Posterior cingulate gyrus (tissue), 11 donors: ENCODE measurements at regions not wholly inside any gene's neighbourhood (a gene's known extent, or its start where the extent isn't known, plus 50 kb on each side); places are given as distances from the start of the nearest gene placed in this dataset.
"Not testable (repeated sequence)": the region's sequence is repeated elsewhere in the genome, so short reads cannot be mapped to it uniquely, and the experiment has no call there.

Experiments used
- DNase-seq, 10 donors: peaks; one replicate each; pipeline versions ENCODE4 v3.0.0 to v3.0.0-alpha.2; 2020 to 2021; ENCODE audit warnings: mixed read lengths in 3 of 10
- intact Hi-C: fragments of 100-400 bp; cut with DNase I; formaldehyde crosslinking; loops from one replicate; pipeline ENCODE4 v1.15.1; 2023

DNA sequence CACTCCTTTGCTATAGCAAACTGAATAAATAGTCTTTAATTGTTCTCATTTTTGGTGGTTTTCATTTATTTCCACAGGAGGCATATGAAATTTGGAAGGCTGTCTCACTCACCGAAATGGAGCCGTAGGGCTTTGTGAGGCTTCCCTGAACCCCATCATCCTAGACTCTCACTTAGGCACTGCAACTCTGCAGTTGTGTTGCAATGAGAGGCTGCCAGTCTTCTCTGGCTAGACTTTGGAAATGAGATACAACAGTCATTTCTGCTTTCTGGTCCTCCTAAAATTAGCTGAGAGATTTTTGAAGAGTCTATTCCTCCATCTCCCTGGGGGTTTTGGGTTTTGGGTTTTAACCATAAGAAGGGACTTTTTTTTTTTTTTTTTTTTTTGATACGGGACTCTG, 146.5 kb downstream of the SH3BGRL start:
- DNase-seq: no peak
- intact Hi-C loops: no loop called here

DNA sequence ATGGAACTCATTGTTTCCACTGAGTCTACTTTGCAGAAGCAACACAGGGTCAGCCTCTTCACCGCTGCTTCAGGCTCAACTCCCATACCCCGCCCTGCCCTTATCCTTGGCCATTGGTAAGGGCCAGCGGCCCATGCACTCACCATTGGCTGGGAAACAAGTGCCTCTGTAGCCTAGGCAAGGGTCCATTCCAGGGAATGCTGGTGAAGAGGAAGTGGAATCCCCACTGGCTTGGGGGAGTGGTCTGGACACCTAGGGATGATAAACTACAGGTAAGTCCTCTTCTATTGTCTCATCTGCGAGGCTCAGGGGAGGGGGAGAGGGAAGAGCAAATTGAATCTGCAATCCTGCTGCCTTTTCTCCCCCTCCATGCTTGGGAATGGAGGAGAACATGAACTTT, 153.1 kb downstream of the SH3BGRL start:
- peak in 2 of 10 donors; percentile 49 to 57 for DNase-seq
- intact Hi-C loops: no loop called here

DNA sequence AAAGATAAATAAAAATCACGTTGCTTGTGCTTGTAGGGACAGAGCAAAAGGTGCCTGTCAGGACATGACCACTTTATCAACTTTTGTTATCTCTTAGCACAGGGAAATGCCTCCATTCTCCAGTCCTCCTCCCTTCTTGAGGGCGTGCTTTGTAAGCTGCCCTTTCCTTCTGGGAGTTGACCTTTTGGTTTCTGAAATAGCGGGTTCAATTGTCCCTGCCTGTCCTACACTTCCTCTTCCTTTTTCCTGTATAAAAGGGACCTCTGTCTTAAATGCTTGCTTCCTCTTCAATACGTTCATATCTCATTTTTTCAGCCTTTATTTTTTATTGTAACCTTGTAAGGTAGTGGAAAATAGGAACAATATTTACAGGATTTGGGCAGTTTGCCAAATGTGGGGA, 153.5 kb downstream of the SH3BGRL start:
- no peak for DNase-seq
- intact Hi-C loops: no loop called here

DNA sequence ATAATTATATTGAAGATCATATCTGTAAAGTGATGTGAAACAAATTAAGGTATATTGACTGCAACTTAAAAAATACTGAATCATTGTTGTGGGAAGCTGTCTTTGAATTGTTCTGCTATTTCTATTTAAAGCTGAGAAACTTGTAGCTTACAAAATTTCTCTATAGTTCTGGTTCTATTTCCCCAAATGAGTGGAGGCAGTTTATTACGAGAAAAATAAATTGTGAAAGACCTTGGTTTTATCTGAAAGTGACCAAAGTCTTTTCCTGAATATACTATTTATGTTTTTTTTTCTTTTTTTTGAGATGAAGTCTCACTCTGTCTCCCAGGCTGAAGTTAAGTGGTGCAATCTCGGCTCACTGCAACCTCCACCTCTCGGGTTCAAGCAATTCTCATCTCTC, 165.4 kb downstream of the SH3BGRL start:
- no peak for DNase-seq

DNA sequence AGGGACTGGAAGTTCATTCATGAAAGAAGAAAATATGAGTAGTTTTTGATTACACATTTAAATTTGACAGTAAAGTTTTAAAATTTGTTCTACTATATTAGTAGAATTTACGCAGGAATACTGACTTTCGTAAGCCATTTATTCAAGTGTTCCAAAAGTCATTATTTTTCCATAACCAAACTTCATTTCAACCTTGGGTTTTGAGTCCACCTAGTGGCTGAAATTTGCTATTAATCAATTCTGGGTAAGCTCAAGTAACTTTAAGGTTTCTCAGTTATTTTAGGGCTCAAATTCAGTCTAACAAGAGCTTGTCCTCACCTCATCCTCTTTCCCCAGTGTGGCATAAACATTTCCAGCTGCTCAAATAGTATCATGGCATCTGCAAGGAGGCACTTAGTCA, 175.4 kb downstream of the SH3BGRL start:
- intact Hi-C loops: loop anchor here (5.0 kb wide), 1 partner anchor 205 kb away; no protein-coding TSS in a partner anchor
- DNase-seq: no peak

More for the DNA sequence above, 165.4 kb downstream of the SH3BGRL start:
- intact Hi-C loops: no loop called here

DNA sequence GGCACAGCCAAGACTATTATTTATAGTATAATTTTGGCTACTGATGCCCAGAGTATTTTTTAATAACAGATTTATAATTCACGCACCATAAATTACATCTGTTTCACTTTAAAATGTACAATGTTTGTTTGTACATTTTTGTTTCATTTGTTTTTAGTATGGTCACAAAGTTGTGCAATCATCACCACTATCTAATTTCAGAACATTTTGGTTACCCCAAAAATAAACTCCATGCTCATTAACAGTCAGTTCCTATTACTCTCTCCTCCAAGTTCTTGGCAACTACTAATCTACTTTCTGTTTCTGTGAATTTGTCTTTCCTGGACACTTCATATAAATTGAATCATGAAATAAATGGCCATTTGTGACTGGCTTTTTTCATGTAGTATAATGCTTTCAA, 176.7 kb downstream of the SH3BGRL start:
- DNase-seq: no peak

DNA sequence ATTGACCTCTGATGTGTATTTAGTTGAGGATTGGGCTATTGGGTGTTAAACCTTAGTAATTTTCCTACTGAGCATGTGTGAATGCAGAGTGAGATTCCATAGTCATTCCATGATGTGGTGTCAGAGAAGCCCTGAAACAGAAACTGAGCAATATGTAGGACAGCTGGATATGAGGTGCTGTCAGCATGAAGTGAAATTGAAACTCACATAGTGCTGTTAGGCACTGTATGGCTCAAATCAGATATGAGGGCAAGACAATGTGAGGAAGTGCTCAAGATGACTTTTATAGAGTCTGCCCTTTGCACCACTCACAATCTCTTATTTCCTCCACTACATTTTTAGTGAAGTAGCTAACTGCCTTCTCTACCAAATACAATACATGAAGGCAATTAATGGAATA, 188.3 kb downstream of the SH3BGRL start:
- no peak for DNase-seq
- intact Hi-C loops: no loop called here

More for the DNA sequence above, 176.7 kb downstream of the SH3BGRL start:
- intact Hi-C loops: loop anchor here (5.0 kb wide), 1 partner anchor 206 kb away; no protein-coding TSS in a partner anchor

DNA sequence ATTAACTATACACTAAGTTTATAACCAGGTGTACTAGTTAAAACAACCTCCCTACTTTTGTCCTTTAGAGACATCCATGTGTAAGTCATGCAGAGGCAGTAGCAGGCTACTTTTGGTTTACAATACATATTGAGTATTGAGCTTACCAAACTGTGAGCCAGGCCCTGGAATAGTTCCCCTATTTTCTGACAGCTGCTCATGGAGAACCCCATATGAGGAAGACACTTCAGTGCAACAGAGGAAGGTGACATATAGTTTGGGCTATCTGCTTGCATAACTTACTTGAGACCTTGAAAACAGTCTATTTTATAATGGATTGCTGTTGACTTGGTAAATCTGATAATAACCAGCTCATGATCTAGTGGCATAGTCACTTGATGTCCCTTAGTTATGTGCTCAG, 190.5 kb downstream of the SH3BGRL start:
- intact Hi-C loops: no loop called here
- DNase-seq: no peak

DNA sequence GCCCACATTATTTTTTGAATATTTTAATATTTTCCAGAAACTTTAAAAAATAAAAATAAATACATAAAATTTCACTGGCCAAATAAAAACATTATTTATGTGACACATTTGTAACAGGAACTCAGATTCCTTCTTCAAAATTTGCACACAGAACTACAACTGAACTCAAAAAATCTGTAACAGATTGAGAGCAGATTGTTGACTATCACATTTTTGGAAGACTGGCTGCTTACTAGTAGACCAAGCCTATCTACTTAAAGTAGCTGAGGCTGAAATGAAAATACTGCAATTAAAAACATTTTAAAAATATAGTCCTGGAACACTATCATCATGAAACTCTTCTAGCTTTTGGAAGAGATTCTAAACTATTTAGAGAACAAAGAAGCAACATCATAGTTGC, 203.9 kb downstream of the SH3BGRL start:
- intact Hi-C loops: no loop called here
- DNase-seq: no peak

DNA sequence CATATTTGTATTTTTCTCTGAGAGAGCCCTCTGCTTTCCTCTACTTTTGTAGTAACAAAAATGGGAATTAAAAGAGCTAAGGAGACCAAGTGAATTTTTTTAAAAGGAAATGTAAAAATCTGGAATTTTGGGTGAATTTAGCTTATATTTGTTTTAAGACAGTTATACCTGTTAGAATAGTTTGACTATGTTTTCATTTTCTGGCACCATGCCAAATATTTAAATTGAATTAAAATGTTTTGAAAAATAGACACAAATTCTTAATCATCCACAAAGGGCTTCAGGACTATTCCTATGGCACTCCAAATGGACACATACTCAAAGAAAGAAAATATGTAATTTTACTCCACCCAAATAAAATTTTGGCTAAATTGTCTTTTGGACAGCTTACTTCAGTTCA, 209.6 kb downstream of the SH3BGRL start:
- DNase-seq: no peak
- intact Hi-C loops: no loop called here

DNA sequence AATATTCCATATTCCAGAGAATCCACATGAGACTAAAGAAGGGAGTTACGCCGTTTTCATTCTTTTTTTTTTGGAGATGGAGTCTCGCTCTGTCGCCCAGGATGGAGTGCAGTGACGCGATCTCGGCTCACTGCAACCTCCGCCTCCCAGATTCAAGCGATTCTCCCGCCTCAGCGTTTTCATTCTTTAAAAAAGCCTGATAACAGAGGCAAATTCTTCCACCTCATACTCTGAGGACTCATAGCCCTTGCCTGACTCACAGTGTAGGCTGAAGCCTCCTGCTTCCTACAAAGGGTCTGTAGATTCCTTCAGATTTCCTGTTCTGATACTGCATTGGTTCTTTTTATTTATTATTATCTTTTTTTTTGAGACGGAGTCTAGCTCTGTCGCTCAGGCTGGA, 210.5 kb downstream of the SH3BGRL start:
- intact Hi-C loops: no loop called here
- no peak for DNase-seq

DNA sequence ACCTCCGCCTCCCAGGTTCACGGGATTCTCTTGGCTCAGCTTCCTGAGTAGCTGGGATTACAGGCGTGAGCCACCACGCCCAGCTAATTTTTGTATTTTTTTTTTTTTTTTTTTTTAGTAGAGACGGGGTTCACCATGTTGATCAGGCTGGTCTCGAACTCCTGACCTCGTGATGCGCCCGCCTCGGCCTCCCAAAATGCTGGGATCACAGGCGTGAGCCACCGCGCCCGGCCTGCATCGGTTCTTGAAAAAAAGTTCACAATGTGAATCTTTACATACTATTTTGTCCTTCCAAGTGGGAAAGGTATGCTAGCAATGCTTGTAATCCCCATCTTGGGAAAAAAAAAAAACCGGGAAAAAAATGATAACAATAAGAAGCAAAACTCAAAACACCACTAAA, 211.0 kb downstream of the SH3BGRL start:
- peak in 2 of 10 donors; percentile 58 to 77 for DNase-seq
- intact Hi-C loops: not testable (repeated sequence)

DNA sequence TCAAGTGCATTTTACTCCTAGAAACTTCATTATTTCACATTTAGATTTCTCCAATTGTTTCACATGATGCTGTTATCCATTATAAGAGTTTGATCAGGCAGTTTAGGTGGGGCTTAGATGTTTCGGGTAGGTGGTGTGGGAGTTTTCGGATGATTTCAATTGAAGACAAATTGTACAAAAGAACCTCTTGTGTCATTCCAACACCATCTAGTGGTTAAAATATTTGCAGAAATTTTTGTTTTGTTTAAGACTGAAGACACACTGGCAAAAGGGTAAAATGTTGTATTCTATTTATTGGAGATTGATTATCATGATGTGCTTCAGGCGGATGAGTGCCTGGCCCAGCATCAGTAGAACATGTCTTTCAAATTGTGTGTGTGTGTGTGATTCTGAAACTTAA, 212.7 kb downstream of the SH3BGRL start:
- no peak for DNase-seq

More for the DNA sequence above, 212.7 kb downstream of the SH3BGRL start:
- intact Hi-C loops: no loop called here
